CD14-positive monocyte (primary cell): ENCODE measurements at regions not wholly inside any gene's neighbourhood (a gene's known extent, or its start where the extent isn't known, plus 50 kb on each side); places are given as distances from the start of the nearest gene placed in this dataset.

Source experiments
- DNase-seq, 3 donors: peaks; one replicate each; pipeline ENCODE4 v3.0.0-alpha.2; 2011 to 2022
- H2AFZ ChIP-seq: 2 replicates; pipeline ENCODE4 v1.6.0; 2012; ENCODE audit warnings: mild to moderate bottlenecking, low read depth, low read length, inconsistent platforms; ENCODE audit not compliant: insufficient read depth, poor library complexity, severe bottlenecking
- H3K27ac ChIP-seq, 2 donors: 1 replicate in 1 of 2; 2 replicates in 1 of 2; pipeline ENCODE4 v1.5.1; 2012 to 2013; ENCODE audit warnings: low read length in 2 of 2, control low read depth in 1 of 2, inconsistent platforms in 1 of 2, low read depth in 1 of 2, mild to moderate bottlenecking in 1 of 2
- H3K27me3 ChIP-seq, 2 donors: one replicate each; pipeline versions ENCODE4 v1.6.0 to v1.6.1; 2011 to 2013; ENCODE audit warnings: low read length in 2 of 2; ENCODE audit not compliant: control insufficient read depth in 2 of 2, insufficient read depth in 2 of 2
- H3K36me3 ChIP-seq, 2 donors: replicated peaks in 1 of 2; 1 replicate in 1 of 2; 2 replicates in 1 of 2; pipeline versions ENCODE4 v1.5.1 to v1.6.1; 2012 to 2013; ENCODE audit warnings: low read length in 2 of 2, control low read depth in 1 of 2, inconsistent platforms in 1 of 2, mild to moderate bottlenecking in 1 of 2; ENCODE audit not compliant: insufficient read depth in 2 of 2, control insufficient read depth in 1 of 2
- H3K4me1 ChIP-seq, 2 donors: 1 replicate in 1 of 2; 2 replicates in 1 of 2; pipeline versions ENCODE4 v1.5.1 to v1.6.1; 2012 to 2013; ENCODE audit warnings: low read length in 2 of 2, control low read depth in 1 of 2, inconsistent platforms in 1 of 2, mild to moderate bottlenecking in 1 of 2, moderate library complexity in 1 of 2; ENCODE audit not compliant: insufficient read depth in 2 of 2, control insufficient read depth in 1 of 2
- H3K4me2 ChIP-seq: replicated peaks from 2 replicates; pipeline ENCODE3; 2012; ENCODE audit warnings: low read length, moderate library complexity, mild to moderate bottlenecking; ENCODE audit not compliant: poor library complexity, severe bottlenecking; ENCODE audit errors: extremely low read depth
- H3K4me3 ChIP-seq, 3 experiments: fragments of 200-600 bp in 1 of 3; sonication (generic) in 1 of 3; replicated peaks in 1 of 3; 1 replicate in 2 of 3; 2 replicates in 1 of 3; pipeline ENCODE4 v1.5.1; 2011 to 2013; ENCODE audit warnings: low read length in 3 of 3, mild to moderate bottlenecking in 3 of 3, control low read depth in 2 of 3, low read depth in 2 of 3, inconsistent platforms in 1 of 3, moderate library complexity in 1 of 3
- H3K79me2 ChIP-seq: 2 replicates; pipeline ENCODE4 v1.6.0; 2012; ENCODE audit warnings: mild to moderate bottlenecking, control low read depth, inconsistent platforms, low read length, moderate library complexity; ENCODE audit not compliant: insufficient read depth
- H3K9ac ChIP-seq: 2 replicates; pipeline ENCODE4 v1.6.0; 2017; ENCODE audit warnings: low read length, mild to moderate bottlenecking; ENCODE audit not compliant: insufficient read depth, poor library complexity, severe bottlenecking
- H3K9me3 ChIP-seq, 2 donors: replicated peaks in 1 of 2; 1 replicate in 1 of 2; 2 replicates in 1 of 2; pipeline versions ENCODE4 v1.5.1 to v1.6.1; 2012 to 2013; ENCODE audit warnings: low read length in 2 of 2, control low read depth in 1 of 2; ENCODE audit not compliant: control insufficient read depth in 1 of 2, insufficient read depth in 1 of 2
- H4K20me1 ChIP-seq: 2 replicates; pipeline ENCODE4 v1.6.0; 2012; ENCODE audit warnings: mild to moderate bottlenecking, low read length, control low read depth, moderate library complexity; ENCODE audit not compliant: insufficient read depth
- H3K27ac Mint-ChIP-seq, 7 donors: one replicate each; pipeline ENCODE4 v1.8.0; 2020; ENCODE audit warnings: mild to moderate bottlenecking in 7 of 7, mixed read lengths in 7 of 7, moderate library complexity in 6 of 7, inconsistent platforms in 2 of 7
- H3K27me3 Mint-ChIP-seq, 3 donors: one replicate each; pipeline ENCODE4 v1.8.0; 2021 to 2022; ENCODE audit warnings: low read depth in 3 of 3, mild to moderate bottlenecking in 3 of 3, mixed read lengths in 3 of 3, moderate library complexity in 3 of 3, inconsistent platforms in 1 of 3
- H3K36me3 Mint-ChIP-seq, 2 donors: one replicate each; pipeline ENCODE4 v1.8.0; 2020; ENCODE audit warnings: mixed read lengths in 2 of 2, inconsistent platforms in 1 of 2, mild to moderate bottlenecking in 1 of 2
- H3K4me1 Mint-ChIP-seq: one replicate; pipeline ENCODE4 v1.8.0; 2020; ENCODE audit warnings: mild to moderate bottlenecking, mixed read lengths
- H3K4me3 Mint-ChIP-seq, 2 donors: one replicate each; pipeline ENCODE4 v1.8.0; 2020; ENCODE audit warnings: mild to moderate bottlenecking in 2 of 2, mixed read lengths in 2 of 2, moderate library complexity in 1 of 2
- H3K9me3 Mint-ChIP-seq, 7 donors: one replicate each; pipeline ENCODE4 v1.8.0; 2020 to 2022; ENCODE audit warnings: mixed read lengths in 7 of 7, mild to moderate bottlenecking in 6 of 7, moderate library complexity in 6 of 7, inconsistent platforms in 2 of 7
- CTCF ChIP-seq: fragments of 200-600 bp; IDR thresholded peaks from one replicate; pipeline ENCODE4 v1.8.0; 2022; ENCODE audit warnings: antibody characterized with exemption, mild to moderate bottlenecking
- WGBS: methylation state at CpG from one replicate; pipeline ENCODE4 v1.1.5; 2013; ENCODE audit warnings: missing lambda C conversion rate; ENCODE audit not compliant: insufficient coverage; 5-methylcytosine and 5-hydroxymethylcytosine counted together
- intact Hi-C, 2 donors: fragments of 100-400 bp; cut with micrococcal nuclease; formaldehyde crosslinking; loops; one replicate each; pipeline versions ENCODE4 v1.15.0 to v1.15.1; 2023

GRCh38 chr10:7491949-7492659 is 81.3 kb upstream of the SFMBT2 start:
- no peaks in the 10 kb centered on the region for H3K9me3 Mint-ChIP-seq
- Histone ChIP-seq H3K4me1 (peaks cover 42% of the 10 kb centered on the region in 2 donors), H3K79me2 (no peaks in the 10 kb centered on the region), H3K4me3 (no peak overlapping the region), H4K20me1 (no peaks in the 10 kb centered on the region), H3K4me2 (no peak overlapping the region), H3K9ac (no peak overlapping the region), H2AFZ (peak overlapping the region; percentile 2), H3K27ac (no peak overlapping the region), H3K27me3 (no peaks in the 10 kb centered on the region), H3K9me3 (no peaks in the 10 kb centered on the region), H3K36me3 (no peaks in the 10 kb centered on the region)
- peak overlapping the region in 1 of 7 donors; percentile 42 for H3K27ac Mint-ChIP-seq
- TF ChIP-seq CTCF = no peak
- H3K27me3 Mint-ChIP-seq = no peaks in the 10 kb centered on the region
- no peak for DNase-seq
- H3K36me3 Mint-ChIP-seq = no peaks in the 10 kb centered on the region
- no peak overlapping the region for H3K4me3 Mint-ChIP-seq
- H3K4me1 Mint-ChIP-seq = peaks cover 65% of the 10 kb centered on the region
- intact Hi-C loops = no loop called here

GRCh38 chr10:7491230-7491629 is 80.4 kb upstream of the SFMBT2 start:
- H3K9ac ChIP-seq = no peak overlapping the region
- peaks cover 70% of the 10 kb centered on the region for H3K4me1 Mint-ChIP-seq
- H3K4me3 Mint-ChIP-seq = no peak overlapping the region
- H3K36me3 Mint-ChIP-seq = no peaks in the 10 kb centered on the region
- peaks cover 47 to 51% of the 10 kb centered on the region in 2 donors for H3K4me1 ChIP-seq
- H3K27me3 Mint-ChIP-seq = no peaks in the 10 kb centered on the region
- H3K79me2 ChIP-seq = no peaks in the 10 kb centered on the region
- intact Hi-C loops = no loop called here
- no peak overlapping the region for H3K27ac ChIP-seq
- H3K27me3 ChIP-seq = no peaks in the 10 kb centered on the region
- no peak overlapping the region for H3K27ac Mint-ChIP-seq
- no peak overlapping the region for H2AFZ ChIP-seq
- no peak for TF ChIP-seq CTCF
- DNase-seq = no peak
- H3K36me3 ChIP-seq = no peaks in the 10 kb centered on the region
- H3K4me3 ChIP-seq = no peak overlapping the region
- H4K20me1 ChIP-seq = no peaks in the 10 kb centered on the region
- no peak overlapping the region for H3K4me2 ChIP-seq
- WGBS = 90% methylated on average over 4 of the region's 8 CpGs
- H3K9me3 ChIP-seq = no peaks in the 10 kb centered on the region
- H3K9me3 Mint-ChIP-seq = no peaks in the 10 kb centered on the region
